Fibroblast of lung (primary cell): ENCODE measurements at regions not wholly inside any gene's neighbourhood (a gene's known extent, or its start where the extent isn't known, plus 50 kb on each side); places are given as distances from the start of the nearest gene placed in this dataset.
"Not testable (repeated sequence)": the region's sequence is repeated elsewhere in the genome, so short reads cannot be mapped to it uniquely, and the experiment has no call there.

Experiments used
- DNase-seq, 2 donors: peaks; one replicate each; pipeline versions ENCODE4 v3.0.0 to v3.0.0-alpha.2; 2010; ENCODE audit warnings: low read depth in 2 of 2
- H2AFZ ChIP-seq: 2 replicates; pipeline ENCODE4 v1.5.1; 2012; ENCODE audit warnings: low read length, control low read depth, inconsistent platforms
- H3K27ac ChIP-seq: 2 replicates; pipeline ENCODE4 v1.5.1; 2011; ENCODE audit warnings: low read length, control low read depth; ENCODE audit not compliant: insufficient read depth
- H3K27me3 ChIP-seq: 2 replicates; pipeline ENCODE4 v1.5.1; 2011; ENCODE audit warnings: mild to moderate bottlenecking, low read length; ENCODE audit not compliant: control insufficient read depth, insufficient read depth
- H3K36me3 ChIP-seq: 2 replicates; pipeline ENCODE4 v1.5.1; 2011; ENCODE audit warnings: low read length; ENCODE audit not compliant: control insufficient read depth, insufficient read depth
- H3K4me1 ChIP-seq: 2 replicates; pipeline ENCODE4 v1.5.1; 2011; ENCODE audit warnings: low read length; ENCODE audit not compliant: control insufficient read depth, insufficient read depth; ENCODE audit errors: extremely low read depth
- H3K4me2 ChIP-seq: 2 replicates; pipeline ENCODE4 v1.5.1; 2011; ENCODE audit warnings: low read length, control low read depth; ENCODE audit not compliant: insufficient read depth; ENCODE audit errors: extremely low read depth
- H3K4me3 ChIP-seq, 4 experiments: fragments of 200-600 bp in 1 of 4; sonication (generic) in 1 of 4; replicated peaks in 1 of 4; 2 replicates each; pipeline ENCODE4 v1.5.1; 2011 to 2016; ENCODE audit warnings: low read length in 4 of 4, low read depth in 3 of 4, mild to moderate bottlenecking in 3 of 4, control low read depth in 2 of 4, inconsistent platforms in 1 of 4, mixed read lengths in 1 of 4; ENCODE audit not compliant: insufficient read depth in 1 of 4; ENCODE audit errors: control extremely low read depth in 1 of 4
- H3K79me2 ChIP-seq: 2 replicates; pipeline ENCODE4 v1.5.1; 2012; ENCODE audit warnings: mild to moderate bottlenecking, low read length, inconsistent platforms; ENCODE audit not compliant: control insufficient read depth, insufficient read depth
- H3K9ac ChIP-seq: 2 replicates; pipeline ENCODE4 v1.5.1; 2011; ENCODE audit warnings: mild to moderate bottlenecking, low read length, control low read depth; ENCODE audit not compliant: insufficient read depth
- H3K9me3 ChIP-seq: 2 replicates; pipeline ENCODE4 v1.5.1; 2012; ENCODE audit warnings: low read depth, low read length; ENCODE audit not compliant: control insufficient read depth, insufficient read depth
- H4K20me1 ChIP-seq: 2 replicates; pipeline ENCODE4 v1.5.1; 2011; ENCODE audit warnings: low read length; ENCODE audit not compliant: control insufficient read depth, insufficient read depth; ENCODE audit errors: extremely low read depth
- CTCF ChIP-seq, 2 donors: IDR thresholded peaks in 1 of 2; conservative IDR thresholded peaks in 1 of 2; 1 replicate in 1 of 2; 2 replicates in 1 of 2; pipeline ENCODE4 v1.5.1; 2011 to 2012; ENCODE audit warnings: low read length in 2 of 2, control low read depth in 1 of 2, inconsistent platforms in 1 of 2, low read depth in 1 of 2, mild to moderate bottlenecking in 1 of 2
- EZH2 ChIP-seq: IDR thresholded peaks from 2 replicates; pipeline ENCODE4 v1.5.1; 2012; ENCODE audit warnings: low read length, control low read depth, mild to moderate bottlenecking; ENCODE audit errors: missing control alignments

- Histone ChIP-seq H3K27me3 (no peaks in the 10 kb centered on the region), H4K20me1 (no peaks in the 10 kb centered on the region), H3K4me2 (no peak overlapping the region), H2AFZ (no peak overlapping the region), H3K9me3 (no peaks in the 10 kb centered on the region), H3K4me3 (no peak overlapping the region), H3K27ac (no peak overlapping the region), H3K79me2 (no peaks in the 10 kb centered on the region), H3K4me1 (peaks cover 3% of the 10 kb centered on the region), H3K36me3 (no peaks in the 10 kb centered on the region), H3K9ac (no peak overlapping the region)
- TF ChIP-seq EZH2 (no peak), CTCF (conservative IDR thresholded peaks at IDR 0.05 in 1 of 2, IDR thresholded peaks at IDR 0.05 in 1 of 2; ENCODE audit: low read depth in 1 of 2, low read length in 2 of 2) (no peak)
- no peak for DNase-seq
Measured at GRCh38 chr11:12603143-12604088, 70.8 kb upstream of the TEAD1 start.

- H2AFZ ChIP-seq, result no peak overlapping the region
- no peaks in the 10 kb centered on the region for H3K27me3 ChIP-seq
- no peak overlapping the region for H3K4me2 ChIP-seq
- H3K4me1 ChIP-seq, result peaks cover 3% of the 10 kb centered on the region
- no peaks in the 10 kb centered on the region for H4K20me1 ChIP-seq
- H3K79me2 ChIP-seq, result no peaks in the 10 kb centered on the region
- H3K4me3 ChIP-seq, result no peak overlapping the region
- TF ChIP-seq EZH2 (no peak), CTCF (conservative IDR thresholded peaks at IDR 0.05 in 1 of 2, IDR thresholded peaks at IDR 0.05 in 1 of 2; ENCODE audit: low read depth in 1 of 2, low read length in 2 of 2) (no peak)
- peak in 1 of 2 donors; percentile 17 for DNase-seq
- H3K9ac ChIP-seq, result no peak overlapping the region
- no peaks in the 10 kb centered on the region for H3K36me3 ChIP-seq
- no peaks in the 10 kb centered on the region for H3K9me3 ChIP-seq
- H3K27ac ChIP-seq, result no peak overlapping the region
Measured at GRCh38 chr11:12604557-12605153, 69.6 kb upstream of the TEAD1 start.

GRCh38 chr11:12606597-12606996 lies 67.6 kb upstream of the TEAD1 start:
- no peak overlapping the region for H3K27ac ChIP-seq
- H3K4me3 ChIP-seq, result no peak overlapping the region
- H3K9me3 ChIP-seq, result no peaks in the 10 kb centered on the region
- no peak for TF ChIP-seq CTCF (conservative IDR thresholded peaks at IDR 0.05 in 1 of 2, IDR thresholded peaks at IDR 0.05 in 1 of 2; ENCODE audit: low read depth in 1 of 2, low read length in 2 of 2)
- H3K9ac ChIP-seq, result no peak overlapping the region
- H3K4me2 ChIP-seq, result no peak overlapping the region
- no peaks in the 10 kb centered on the region for H3K36me3 ChIP-seq
- peaks cover 3% of the 10 kb centered on the region for H3K4me1 ChIP-seq
- DNase-seq, result peak; percentile 78 to 91
- H3K27me3 ChIP-seq, result no peaks in the 10 kb centered on the region
- H4K20me1 ChIP-seq, result no peaks in the 10 kb centered on the region
- no peaks in the 10 kb centered on the region for H3K79me2 ChIP-seq
- no peak overlapping the region for H2AFZ ChIP-seq

- DNase-seq, H4K20me1 ChIP-seq, H2AFZ ChIP-seq, H3K9me3 ChIP-seq, H3K27ac ChIP-seq, H3K27me3 ChIP-seq, H3K79me2 ChIP-seq, H3K36me3 ChIP-seq, H3K4me2 ChIP-seq, H3K4me3 ChIP-seq, H3K9ac ChIP-seq, H3K4me1 ChIP-seq: not testable (repeated sequence)
Measured at GRCh38 chr11:12608678-12609077, 65.5 kb upstream of the TEAD1 start.
